ENCODE measurements at regions not wholly inside any gene's neighbourhood (a gene's known extent, or its start where the extent isn't known, plus 50 kb on each side); places are given as distances from the start of the nearest gene placed in this dataset.

DNA sequence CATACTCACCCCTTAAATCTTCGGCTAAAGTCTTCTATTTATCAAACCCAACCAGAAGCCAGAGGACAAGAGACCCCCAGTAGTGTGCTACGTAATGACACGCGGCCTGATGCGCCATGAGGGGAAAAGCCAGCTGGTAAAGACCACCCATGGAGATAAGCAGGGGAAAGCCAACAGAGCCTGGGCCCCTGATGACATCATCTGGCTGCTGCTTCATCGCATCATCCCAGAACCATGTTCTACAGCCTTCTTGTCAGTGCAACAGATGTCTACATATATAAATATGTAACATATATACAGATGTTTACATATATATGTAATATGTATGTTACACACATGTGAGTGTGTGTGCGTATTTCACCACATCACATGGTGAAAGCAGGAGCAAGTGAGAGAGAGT, 81.7 kb upstream of the VANGL1 start:
- no peak for TF ChIP-seq CTCF (conservative IDR thresholded peaks at IDR 0.05)
- no peak for TF ChIP-seq ZFX (IDR thresholded peaks at IDR 0.05)

Measured in C4-2B (cell line).